ENCODE measurements at regions not wholly inside any gene's neighbourhood (a gene's known extent, or its start where the extent isn't known, plus 50 kb on each side); places are given as distances from the start of the nearest gene placed in this dataset.

DNA sequence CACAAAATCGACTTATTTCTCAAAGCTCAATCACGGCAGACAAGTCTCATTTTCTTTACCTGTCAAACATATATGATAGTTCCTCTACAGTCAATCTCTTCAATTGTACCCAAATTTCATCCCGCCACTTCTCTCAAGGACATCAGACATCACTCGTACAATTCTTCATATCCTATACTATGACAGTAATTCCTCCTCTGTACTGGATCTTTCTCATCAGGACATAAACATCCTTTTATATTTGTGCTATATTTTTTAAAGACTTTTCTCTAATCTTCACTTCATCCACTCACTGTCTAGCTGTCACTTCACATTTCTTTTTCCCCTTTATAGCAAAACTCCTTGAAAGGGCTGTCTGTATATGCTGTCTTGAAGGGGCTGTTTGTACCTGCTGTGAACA, 419.1 kb upstream of the NR5A2 start:
- TF ChIP-seq, protein P1, sequence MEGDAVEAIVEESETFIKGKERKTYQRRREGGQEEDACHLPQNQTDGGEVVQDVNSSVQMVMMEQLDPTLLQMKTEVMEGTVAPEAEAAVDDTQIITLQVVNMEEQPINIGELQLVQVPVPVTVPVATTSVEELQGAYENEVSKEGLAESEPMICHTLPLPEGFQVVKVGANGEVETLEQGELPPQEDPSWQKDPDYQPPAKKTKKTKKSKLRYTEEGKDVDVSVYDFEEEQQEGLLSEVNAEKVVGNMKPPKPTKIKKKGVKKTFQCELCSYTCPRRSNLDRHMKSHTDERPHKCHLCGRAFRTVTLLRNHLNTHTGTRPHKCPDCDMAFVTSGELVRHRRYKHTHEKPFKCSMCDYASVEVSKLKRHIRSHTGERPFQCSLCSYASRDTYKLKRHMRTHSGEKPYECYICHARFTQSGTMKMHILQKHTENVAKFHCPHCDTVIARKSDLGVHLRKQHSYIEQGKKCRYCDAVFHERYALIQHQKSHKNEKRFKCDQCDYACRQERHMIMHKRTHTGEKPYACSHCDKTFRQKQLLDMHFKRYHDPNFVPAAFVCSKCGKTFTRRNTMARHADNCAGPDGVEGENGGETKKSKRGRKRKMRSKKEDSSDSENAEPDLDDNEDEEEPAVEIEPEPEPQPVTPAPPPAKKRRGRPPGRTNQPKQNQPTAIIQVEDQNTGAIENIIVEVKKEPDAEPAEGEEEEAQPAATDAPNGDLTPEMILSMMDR (IDR thresholded peaks at IDR 0.05; ENCODE audit: low read depth, low read length) = no peak
- no peak for TF ChIP-seq EZH2phosphoT487 (IDR thresholded peaks at IDR 0.05; ENCODE audit: low read depth)

All from OCI-LY3 (cell line).